ENCODE measurements at regions not wholly inside any gene's neighbourhood (a gene's known extent, or its start where the extent isn't known, plus 50 kb on each side); places are given as distances from the start of the nearest gene placed in this dataset.

DNA sequence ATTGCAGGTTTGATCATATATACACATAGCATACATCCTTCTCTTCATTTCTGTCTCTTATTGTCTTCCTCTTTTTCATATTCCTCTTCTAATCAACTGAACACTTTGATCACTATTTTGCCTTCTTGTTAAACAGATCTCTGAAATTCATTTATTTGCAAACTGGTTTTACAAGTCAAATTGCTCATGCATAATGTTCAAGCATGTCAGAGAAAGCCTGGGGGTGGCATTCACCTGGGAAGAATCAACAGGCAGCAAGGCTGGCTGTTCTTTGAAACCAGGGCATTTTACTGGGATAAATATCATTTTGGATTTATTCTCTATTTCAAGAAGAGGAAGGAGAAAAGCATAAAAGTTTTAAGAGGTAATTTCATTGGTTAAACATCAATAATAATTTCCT is 66.9 kb upstream of the LRATD1 start:
- Histone ChIP-seq H3K36me3 (ENCODE audit: control insufficient read depth in 2 of 2, extremely low read depth in 1 of 2, insufficient read depth in 1 of 2, low read length in 1 of 2) (no peaks in the 10 kb centered on the region), H3K27ac (ENCODE audit: low read length) (no peak overlapping the region), H3K27me3 (replicated peaks in 1 of 2; ENCODE audit: control insufficient read depth in 2 of 2, extremely low read depth in 1 of 2, insufficient read depth in 2 of 2, low read length in 1 of 2) (no peaks in the 10 kb centered on the region), H3K9me3 (no peaks in the 10 kb centered on the region), H3K4me3 (ENCODE audit: control insufficient read depth in 1 of 2, extremely low read depth in 1 of 2, low read length in 1 of 2) (no peak overlapping the region), H3K4me1 (ENCODE audit: control insufficient read depth in 1 of 2, extremely low read depth in 1 of 2, insufficient read depth in 2 of 2, low read length in 2 of 2) (no peaks in the 10 kb centered on the region)
- Mint-ChIP-seq H3K9me3 (no peaks in the 10 kb centered on the region), H3K36me3 (no peaks in the 10 kb centered on the region), H3K4me1 (no peaks in the 10 kb centered on the region), H3K4me3 (no peak overlapping the region), H3K27ac (no peak overlapping the region), H3K27me3 (no peaks in the 10 kb centered on the region)
- CTCF ChIA-PET: no interaction called here
- DNase-seq (no peak), ATAC-seq (replicated peaks in 1 of 4) (no peak)
- POLR2A ChIA-PET: no interaction called here

DNA sequence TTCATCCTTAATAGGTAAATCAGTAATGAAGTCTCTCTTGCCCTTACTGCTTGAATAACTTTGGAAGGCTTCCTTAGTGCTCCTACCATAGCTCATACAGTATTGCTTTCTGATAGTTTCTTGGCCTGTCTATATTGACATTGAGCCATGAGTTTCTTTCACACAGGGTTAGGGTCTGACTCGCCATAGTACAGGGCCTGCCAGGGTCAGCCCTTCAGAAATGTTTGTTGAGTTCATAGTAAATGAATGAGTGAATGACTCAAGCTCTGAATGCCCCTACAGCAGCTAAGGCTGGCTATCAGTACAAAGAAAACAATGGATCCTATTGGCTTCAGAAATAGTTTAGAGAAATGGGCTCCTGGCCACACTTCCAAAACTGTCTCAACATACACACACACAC is 65.0 kb upstream of the LRATD1 start:
- no CpG with 5 or more reads among the region's 1 CpG for WGBS (ENCODE audit: insufficient coverage)
- H3K27ac Mint-ChIP-seq: no peak overlapping the region

DNA sequence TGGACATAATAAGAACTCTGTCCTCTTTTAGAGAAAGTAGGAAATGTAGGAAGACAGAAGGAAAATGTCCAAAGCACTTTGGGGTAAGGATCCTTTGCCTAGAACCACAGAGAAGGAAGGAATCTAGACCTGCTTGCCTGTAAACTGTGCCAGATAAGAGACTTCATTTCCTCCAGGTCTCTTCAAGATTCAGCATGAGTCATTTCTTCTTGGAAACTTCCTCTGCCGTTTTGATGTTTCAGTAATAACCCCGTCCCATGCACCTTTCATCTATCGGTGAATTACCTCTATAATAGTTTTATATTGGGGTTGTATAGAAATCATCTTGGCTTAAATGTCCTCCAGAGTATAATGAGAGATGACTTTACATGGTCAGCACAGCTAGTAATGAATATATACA is 63.2 kb upstream of the LRATD1 start:
- Mint-ChIP-seq H3K36me3 (no peaks in the 10 kb centered on the region), H3K9me3 (no peaks in the 10 kb centered on the region), H3K4me3 (no peak overlapping the region), H3K4me1 (no peaks in the 10 kb centered on the region), H3K27ac (no peak overlapping the region), H3K27me3 (no peaks in the 10 kb centered on the region)
- ATAC-seq (replicated peaks in 1 of 4) (no peak), DNase-seq (no peak)
- no peaks in the 10 kb centered on the region for H3K9me3 ChIP-seq
- no peaks in the 10 kb centered on the region for H3K36me3 ChIP-seq (ENCODE audit: control insufficient read depth in 2 of 2, extremely low read depth in 1 of 2, insufficient read depth in 1 of 2, low read length in 1 of 2)
- no peaks in the 10 kb centered on the region for H3K27me3 ChIP-seq (replicated peaks in 1 of 2; ENCODE audit: control insufficient read depth in 2 of 2, extremely low read depth in 1 of 2, insufficient read depth in 2 of 2, low read length in 1 of 2)
- no peak overlapping the region for H3K4me3 ChIP-seq (ENCODE audit: control insufficient read depth in 1 of 2, extremely low read depth in 1 of 2, low read length in 1 of 2)
- ChIA-PET CTCF (interaction anchor here (0.6 to 0.7 kb wide), 2 partner anchors 18 to 48 kb away, joined by 3 read pairs; no protein-coding TSS in a partner anchor), POLR2A (no interaction called here)
- WGBS (ENCODE audit: insufficient coverage): no CpG with 5 or more reads among the region's 3 CpGs
- H3K4me1 ChIP-seq (ENCODE audit: control insufficient read depth in 1 of 2, extremely low read depth in 1 of 2, insufficient read depth in 2 of 2, low read length in 2 of 2): no peaks in the 10 kb centered on the region
- no peak overlapping the region for H3K27ac ChIP-seq (ENCODE audit: low read length)

More for the DNA sequence above, 65.0 kb upstream of the LRATD1 start:
- no peak for ATAC-seq (replicated peaks in 1 of 4)
- H3K27me3 Mint-ChIP-seq: no peaks in the 10 kb centered on the region
- no peak overlapping the region for H3K27ac ChIP-seq (ENCODE audit: low read length)
- no peaks in the 10 kb centered on the region for H3K4me1 ChIP-seq (ENCODE audit: control insufficient read depth in 1 of 2, extremely low read depth in 1 of 2, insufficient read depth in 2 of 2, low read length in 2 of 2)
- H3K4me3 ChIP-seq (ENCODE audit: control insufficient read depth in 1 of 2, extremely low read depth in 1 of 2, low read length in 1 of 2): no peak overlapping the region
- H3K27me3 ChIP-seq (replicated peaks in 1 of 2; ENCODE audit: control insufficient read depth in 2 of 2, extremely low read depth in 1 of 2, insufficient read depth in 2 of 2, low read length in 1 of 2): no peaks in the 10 kb centered on the region
- no peaks in the 10 kb centered on the region for H3K4me1 Mint-ChIP-seq
- no peaks in the 10 kb centered on the region for H3K9me3 ChIP-seq
- H3K36me3 Mint-ChIP-seq: no peaks in the 10 kb centered on the region
- ChIA-PET POLR2A (no interaction called here), CTCF (interaction anchor here in 1 of 2 donors (0.6 kb wide), 1 partner anchor 25 kb away, joined by 3 read pairs; no protein-coding TSS in a partner anchor)
- DNase-seq: no peak
- no peak overlapping the region for H3K4me3 Mint-ChIP-seq
- no peaks in the 10 kb centered on the region for H3K36me3 ChIP-seq (ENCODE audit: control insufficient read depth in 2 of 2, extremely low read depth in 1 of 2, insufficient read depth in 1 of 2, low read length in 1 of 2)
- H3K9me3 Mint-ChIP-seq: no peaks in the 10 kb centered on the region

DNA sequence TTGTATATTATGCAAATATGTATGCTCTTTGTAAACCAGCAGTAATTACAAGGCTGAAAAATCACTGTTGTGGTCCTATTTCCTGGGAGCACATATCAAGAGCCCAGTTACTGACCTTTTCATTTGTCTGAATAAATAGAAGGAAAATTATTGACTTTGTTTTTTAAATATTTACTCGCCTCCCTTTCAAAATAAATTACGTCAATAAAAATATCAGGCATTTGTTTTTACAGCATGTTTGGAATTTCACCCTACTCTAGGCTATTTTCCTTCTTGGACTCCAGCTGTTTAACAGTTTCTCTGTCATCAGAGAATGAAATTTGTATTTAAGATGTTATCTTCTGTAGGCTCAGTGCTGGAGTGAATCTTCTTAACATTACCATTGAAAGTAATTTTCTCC is 59.9 kb upstream of the LRATD1 start:
- no peaks in the 10 kb centered on the region for H3K27me3 ChIP-seq (replicated peaks in 1 of 2; ENCODE audit: control insufficient read depth in 2 of 2, extremely low read depth in 1 of 2, insufficient read depth in 2 of 2, low read length in 1 of 2)
- Mint-ChIP-seq H3K9me3 (peaks cover 0 to 4% (median 0%) of the 10 kb centered on the region in 3 donors), H3K36me3 (no peaks in the 10 kb centered on the region), H3K27me3 (no peaks in the 10 kb centered on the region), H3K4me1 (no peaks in the 10 kb centered on the region), H3K4me3 (no peak overlapping the region), H3K27ac (no peak overlapping the region)
- WGBS (ENCODE audit: insufficient coverage): no CpG with 5 or more reads among the region's 2 CpGs
- H3K9me3 ChIP-seq: no peaks in the 10 kb centered on the region
- ATAC-seq (replicated peaks in 1 of 4) (no peak), DNase-seq (no peak)
- ChIA-PET POLR2A (no interaction called here), CTCF (no interaction called here)
- no peak overlapping the region for H3K4me3 ChIP-seq (ENCODE audit: control insufficient read depth in 1 of 2, extremely low read depth in 1 of 2, low read length in 1 of 2)
- no peaks in the 10 kb centered on the region for H3K36me3 ChIP-seq (ENCODE audit: control insufficient read depth in 2 of 2, extremely low read depth in 1 of 2, insufficient read depth in 1 of 2, low read length in 1 of 2)
- H3K27ac ChIP-seq (ENCODE audit: low read length): no peak overlapping the region
- no peaks in the 10 kb centered on the region for H3K4me1 ChIP-seq (ENCODE audit: control insufficient read depth in 1 of 2, extremely low read depth in 1 of 2, insufficient read depth in 2 of 2, low read length in 2 of 2)

DNA sequence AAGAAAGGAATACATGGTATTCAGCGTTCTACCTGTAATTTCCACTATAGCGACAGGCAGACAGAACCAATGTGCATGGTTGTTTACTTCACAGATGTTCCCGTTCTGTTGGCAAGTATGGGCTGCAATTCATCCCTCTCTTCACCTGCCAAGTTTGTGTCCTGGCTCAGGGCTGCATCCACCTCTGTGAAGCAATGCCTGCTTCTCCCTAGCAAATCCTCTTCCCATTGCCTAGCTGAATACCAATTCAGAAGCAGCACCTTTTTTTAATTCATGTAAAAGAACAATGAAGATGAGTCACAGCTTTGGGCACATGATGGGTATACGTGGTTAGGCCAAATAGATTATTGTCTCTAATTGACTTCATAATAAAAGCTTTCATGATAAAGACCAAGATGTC is 54.7 kb upstream of the LRATD1 start:
- Histone ChIP-seq H3K27me3 (replicated peaks in 1 of 2; ENCODE audit: control insufficient read depth in 2 of 2, extremely low read depth in 1 of 2, insufficient read depth in 2 of 2, low read length in 1 of 2) (no peaks in the 10 kb centered on the region), H3K27ac (ENCODE audit: low read length) (no peak overlapping the region), H3K9me3 (no peaks in the 10 kb centered on the region), H3K4me1 (ENCODE audit: control insufficient read depth in 1 of 2, extremely low read depth in 1 of 2, insufficient read depth in 2 of 2, low read length in 2 of 2) (no peaks in the 10 kb centered on the region), H3K36me3 (ENCODE audit: control insufficient read depth in 2 of 2, extremely low read depth in 1 of 2, insufficient read depth in 1 of 2, low read length in 1 of 2) (no peaks in the 10 kb centered on the region), H3K4me3 (ENCODE audit: control insufficient read depth in 1 of 2, extremely low read depth in 1 of 2, low read length in 1 of 2) (no peak overlapping the region)
- CTCF ChIA-PET: no interaction called here
- ATAC-seq (replicated peaks in 1 of 4): no peak
- no peak overlapping the region for H3K4me3 Mint-ChIP-seq
- no peak overlapping the region for H3K27ac Mint-ChIP-seq
- POLR2A ChIA-PET: no interaction called here
- H3K36me3 Mint-ChIP-seq: no peaks in the 10 kb centered on the region
- DNase-seq: no peak
- 74% methylated on average over 3 of the region's 4 CpGs for WGBS (ENCODE audit: insufficient coverage)
- H3K9me3 Mint-ChIP-seq: peaks cover 0 to 4% (median 0%) of the 10 kb centered on the region in 3 donors
- H3K27me3 Mint-ChIP-seq: no peaks in the 10 kb centered on the region
- H3K4me1 Mint-ChIP-seq: no peaks in the 10 kb centered on the region

Measured in T-cell (primary cell).